Activated CD8-positive, alpha-beta T cell treated with anti-CD3 and anti-CD28 coated beads, Interleukin-2, amount 10 ng/mL, durations not matched to agents 7 days and 5 days (primary cell): ENCODE measurements at regions not wholly inside any gene's neighbourhood (a gene's known extent, or its start where the extent isn't known, plus 50 kb on each side); places are given as distances from the start of the nearest gene placed in this dataset.
"Not testable (repeated sequence)": the region's sequence is repeated elsewhere in the genome, so short reads cannot be mapped to it uniquely, and the experiment has no call there.

ENCODE experiments used
- ATAC-seq: fragments of 150-1000 bp; cut with Tn5 transposase; one replicate; pipeline ENCODE4 v1.10.0; 2021; ENCODE audit warnings: moderate library complexity
- CTCF ChIA-PET: fragments of 350-600 bp; sonication (Branson Sonifier 250); formaldehyde crosslinking; loops from one replicate; lab custom pipeline; 2021; ENCODE audit warnings: antibody characterized with exemption; lab: Charles Lee
- POLR2A ChIA-PET: fragments of 350-600 bp; sonication (Branson Sonifier 250); formaldehyde crosslinking; loops from one replicate; lab custom pipeline; 2021; ENCODE audit warnings: antibody characterized with exemption; lab: Charles Lee
- DNase-seq: peaks from one replicate; pipeline ENCODE4 v3.0.0-alpha.2; 2020
- H3K27ac Mint-ChIP-seq: one replicate; pipeline ENCODE4 v1.8.0; 2021; ENCODE audit warnings: mild to moderate bottlenecking, mixed read lengths
- H3K27me3 Mint-ChIP-seq: one replicate; pipeline ENCODE4 v1.8.0; 2021; ENCODE audit warnings: low read depth, mixed read lengths
- H3K36me3 Mint-ChIP-seq: one replicate; pipeline ENCODE4 v1.8.0; 2021; ENCODE audit warnings: low read depth, mixed read lengths
- H3K4me1 Mint-ChIP-seq: one replicate; pipeline ENCODE4 v1.8.0; 2021; ENCODE audit warnings: low read depth, mixed read lengths
- H3K4me3 Mint-ChIP-seq: one replicate; pipeline ENCODE4 v1.8.0; 2021; ENCODE audit warnings: mild to moderate bottlenecking, mixed read lengths
- H3K9me3 Mint-ChIP-seq: one replicate; pipeline ENCODE4 v1.8.0; 2022; ENCODE audit warnings: mixed read lengths; ENCODE audit not compliant: insufficient read depth

GRCh38 chr16:9663588-9663987 is 518.6 kb downstream of the GRIN2A start:
- Mint-ChIP-seq H3K9me3 (no peaks in the 10 kb centered on the region), H3K36me3 (no peaks in the 10 kb centered on the region), H3K27ac (no peak overlapping the region), H3K4me3 (no peak overlapping the region), H3K4me1 (no peaks in the 10 kb centered on the region), H3K27me3 (no peaks in the 10 kb centered on the region)
- POLR2A ChIA-PET, result no interaction called here
- no peak for ATAC-seq
- CTCF ChIA-PET, result no interaction called here
- no peak for DNase-seq

- Mint-ChIP-seq H3K9me3 (no peaks in the 10 kb centered on the region), H3K27me3 (no peaks in the 10 kb centered on the region), H3K4me1 (no peaks in the 10 kb centered on the region), H3K27ac (no peak overlapping the region), H3K36me3 (no peaks in the 10 kb centered on the region), H3K4me3 (no peak overlapping the region)
- ChIA-PET CTCF (no interaction called here), POLR2A (no interaction called here)
- no peak for DNase-seq
- ATAC-seq, result no peak
These were observed 516.4 kb downstream of the GRIN2A start for GRCh38 chr16:9665851-9666271.

- no peaks in the 10 kb centered on the region for H3K9me3 Mint-ChIP-seq
- H3K4me3 Mint-ChIP-seq, result no peak overlapping the region
- no peaks in the 10 kb centered on the region for H3K27me3 Mint-ChIP-seq
- no peak for DNase-seq
- H3K36me3 Mint-ChIP-seq, result no peaks in the 10 kb centered on the region
- ChIA-PET CTCF (no interaction called here), POLR2A (no interaction called here)
- H3K27ac Mint-ChIP-seq, result no peak overlapping the region
- H3K4me1 Mint-ChIP-seq, result no peaks in the 10 kb centered on the region
- ATAC-seq, result no peak
These were observed 515.3 kb downstream of the GRIN2A start for GRCh38 chr16:9666834-9667480.

GRCh38 chr16:9670033-9670432 is 512.2 kb downstream of the GRIN2A start:
- DNase-seq (no peak), ATAC-seq (no peak)
- POLR2A ChIA-PET, result no interaction called here
- Mint-ChIP-seq H3K36me3 (no peaks in the 10 kb centered on the region), H3K4me3 (no peak overlapping the region), H3K27ac (no peak overlapping the region), H3K4me1 (no peaks in the 10 kb centered on the region), H3K27me3 (no peaks in the 10 kb centered on the region), H3K9me3 (no peaks in the 10 kb centered on the region)
- CTCF ChIA-PET, result no interaction called here

DNA sequence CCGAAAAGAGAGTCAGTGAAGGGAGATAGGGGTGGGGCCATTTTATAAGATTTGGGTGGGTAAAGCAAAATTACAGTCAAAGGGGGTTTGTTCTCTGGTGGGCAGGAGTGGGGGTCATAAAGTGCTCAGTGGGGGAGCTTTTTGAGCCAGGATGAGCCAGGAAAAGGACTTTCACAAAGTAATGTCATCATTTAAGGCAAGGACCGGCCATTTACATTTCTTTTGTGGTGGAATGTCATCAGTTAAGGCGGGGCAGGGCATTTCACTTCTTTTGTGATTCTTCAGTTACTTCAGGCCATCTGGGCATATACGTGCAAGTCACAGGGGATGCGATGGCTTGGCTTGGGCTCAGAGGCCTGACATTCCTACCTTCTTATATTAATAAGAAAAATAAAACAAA is 511.6 kb downstream of the GRIN2A start:
- H3K36me3 Mint-ChIP-seq, H3K9me3 Mint-ChIP-seq, ATAC-seq, DNase-seq, CTCF ChIA-PET, POLR2A ChIA-PET, H3K4me3 Mint-ChIP-seq, H3K4me1 Mint-ChIP-seq, H3K27ac Mint-ChIP-seq, H3K27me3 Mint-ChIP-seq: not testable (repeated sequence)

DNA sequence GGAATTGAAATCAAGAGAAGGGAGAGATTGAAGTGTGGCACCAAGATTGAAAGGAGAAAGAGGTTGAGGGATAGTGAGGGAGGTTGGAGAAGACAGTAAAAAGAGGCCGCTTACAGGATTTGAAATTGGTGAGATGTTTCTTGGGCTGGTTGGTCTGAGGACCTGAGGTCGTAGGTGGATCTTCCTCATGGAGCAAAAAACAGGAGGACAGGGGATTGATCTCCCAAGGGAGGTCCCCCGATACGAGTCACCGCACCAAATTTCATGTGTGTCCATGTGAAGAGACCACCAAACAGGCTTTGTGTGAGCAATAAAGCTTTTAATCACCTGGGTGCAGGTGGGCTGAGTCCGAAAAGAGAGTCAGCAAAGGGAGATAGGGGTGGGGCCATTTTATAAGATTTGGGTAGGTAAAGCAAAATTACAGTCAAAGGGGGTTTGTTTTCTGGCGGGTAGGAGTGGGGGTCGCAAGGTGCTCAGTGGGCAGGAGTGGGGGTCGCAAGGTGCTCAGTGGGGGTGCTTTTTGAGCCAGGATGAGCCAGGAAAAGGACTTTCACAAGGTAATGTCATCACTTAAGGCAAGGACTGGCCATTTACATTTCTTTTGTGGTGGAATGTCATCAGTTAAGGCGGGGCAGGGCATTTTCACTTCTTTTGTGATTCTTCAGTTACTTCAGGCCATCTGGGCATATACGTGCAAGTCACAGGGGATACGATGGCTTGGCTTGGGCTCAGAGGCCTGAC is 505.5 kb downstream of the GRIN2A start:
- POLR2A ChIA-PET, CTCF ChIA-PET, H3K4me1 Mint-ChIP-seq, H3K4me3 Mint-ChIP-seq, H3K36me3 Mint-ChIP-seq, DNase-seq, H3K9me3 Mint-ChIP-seq, ATAC-seq, H3K27me3 Mint-ChIP-seq, H3K27ac Mint-ChIP-seq: not testable (repeated sequence)

DNA sequence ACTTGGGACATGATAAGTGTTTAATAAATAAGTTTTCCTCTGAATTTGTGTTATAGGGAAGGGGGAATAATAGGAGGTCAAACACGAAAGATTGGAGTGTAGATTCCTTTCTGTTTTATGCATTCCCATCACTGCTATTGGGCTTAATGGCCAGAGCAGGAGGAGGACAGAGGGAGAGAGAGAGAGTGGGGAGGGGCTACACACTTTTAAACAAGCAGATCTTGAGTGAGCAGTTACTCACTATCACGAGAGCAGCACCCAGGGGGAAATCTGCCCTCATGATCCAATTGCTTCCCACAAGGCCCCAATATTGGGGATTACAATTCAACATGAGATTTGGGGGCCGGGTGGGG is 505.0 kb downstream of the GRIN2A start:
- H3K9me3 Mint-ChIP-seq, result no peaks in the 10 kb centered on the region
- no peaks in the 10 kb centered on the region for H3K36me3 Mint-ChIP-seq
- DNase-seq, result no peak
- no peak overlapping the region for H3K4me3 Mint-ChIP-seq
- no peaks in the 10 kb centered on the region for H3K4me1 Mint-ChIP-seq
- no peak for ATAC-seq
- ChIA-PET POLR2A (no interaction called here), CTCF (no interaction called here)
- H3K27me3 Mint-ChIP-seq, result no peaks in the 10 kb centered on the region
- no peak overlapping the region for H3K27ac Mint-ChIP-seq

DNA sequence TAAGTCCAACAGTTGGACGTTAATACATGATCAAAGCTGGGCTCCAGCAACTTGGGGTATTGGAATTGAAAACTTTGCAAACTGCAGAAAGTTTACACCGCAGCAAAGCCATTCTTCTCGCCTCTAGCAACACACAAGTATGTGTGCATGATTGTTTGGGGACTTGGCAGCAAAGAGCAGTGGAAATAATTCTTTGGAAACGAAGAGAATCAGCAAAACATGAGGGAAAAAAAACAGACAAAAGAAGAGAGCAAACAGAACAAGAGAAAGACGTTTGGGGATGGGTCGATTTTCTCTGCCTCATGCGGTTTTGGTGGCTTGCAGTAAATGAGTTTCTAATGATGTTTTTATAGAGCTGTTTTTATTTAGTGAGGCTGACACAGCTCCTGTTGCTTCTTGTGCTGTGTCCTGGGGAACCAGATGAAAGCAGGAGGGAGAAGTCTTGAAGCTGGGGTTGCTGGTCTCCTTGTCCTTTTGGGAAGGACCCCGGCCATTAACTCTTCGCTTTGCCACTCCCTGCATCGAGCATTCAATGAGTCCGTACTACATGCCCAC is 502.9 kb downstream of the GRIN2A start:
- peaks cover 4% of the 10 kb centered on the region for H3K9me3 Mint-ChIP-seq
- ATAC-seq (no peak), DNase-seq (no peak)
- H3K4me1 Mint-ChIP-seq, result no peaks in the 10 kb centered on the region
- H3K4me3 Mint-ChIP-seq, result no peak overlapping the region
- no peak overlapping the region for H3K27ac Mint-ChIP-seq
- ChIA-PET POLR2A (no interaction called here), CTCF (no interaction called here)
- H3K27me3 Mint-ChIP-seq, result no peaks in the 10 kb centered on the region
- no peaks in the 10 kb centered on the region for H3K36me3 Mint-ChIP-seq

DNA sequence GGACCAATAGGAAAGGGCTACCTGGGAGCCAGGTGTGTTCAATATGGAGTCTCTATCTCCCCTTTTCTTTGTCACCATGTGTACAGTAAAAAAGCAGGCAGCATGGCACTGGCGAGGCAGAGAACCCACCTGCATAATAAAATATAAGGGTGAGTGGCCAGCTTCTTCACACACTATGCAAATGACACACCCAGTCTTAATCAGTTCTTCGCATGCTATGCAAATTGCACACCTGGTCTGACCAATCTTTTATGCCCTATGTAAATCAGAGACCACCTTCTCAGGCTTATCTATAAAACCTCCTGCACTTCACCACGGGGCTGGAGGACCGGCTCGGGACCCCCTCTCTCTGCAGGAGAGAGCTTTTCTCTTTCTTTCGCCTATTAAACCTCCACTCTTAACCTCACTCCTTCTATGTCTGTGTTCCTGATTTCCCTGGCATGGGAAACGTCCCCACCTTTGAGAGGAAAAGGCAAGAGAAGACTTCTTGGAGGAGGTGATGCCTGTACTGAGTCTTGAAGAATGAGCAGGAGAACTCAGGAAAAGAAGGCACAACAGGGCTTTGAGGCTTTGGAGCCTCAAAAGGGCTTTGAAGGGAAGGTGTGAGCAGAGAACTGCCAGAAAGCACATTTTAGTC is 502.1 kb downstream of the GRIN2A start:
- no peaks in the 10 kb centered on the region for H3K27me3 Mint-ChIP-seq
- H3K4me1 Mint-ChIP-seq, result no peaks in the 10 kb centered on the region
- DNase-seq (no peak), ATAC-seq (no peak)
- no peak overlapping the region for H3K4me3 Mint-ChIP-seq
- H3K9me3 Mint-ChIP-seq, result peaks cover 4% of the 10 kb centered on the region
- POLR2A ChIA-PET, result no interaction called here
- H3K27ac Mint-ChIP-seq, result no peak overlapping the region
- no peaks in the 10 kb centered on the region for H3K36me3 Mint-ChIP-seq
- CTCF ChIA-PET, result no interaction called here

DNA sequence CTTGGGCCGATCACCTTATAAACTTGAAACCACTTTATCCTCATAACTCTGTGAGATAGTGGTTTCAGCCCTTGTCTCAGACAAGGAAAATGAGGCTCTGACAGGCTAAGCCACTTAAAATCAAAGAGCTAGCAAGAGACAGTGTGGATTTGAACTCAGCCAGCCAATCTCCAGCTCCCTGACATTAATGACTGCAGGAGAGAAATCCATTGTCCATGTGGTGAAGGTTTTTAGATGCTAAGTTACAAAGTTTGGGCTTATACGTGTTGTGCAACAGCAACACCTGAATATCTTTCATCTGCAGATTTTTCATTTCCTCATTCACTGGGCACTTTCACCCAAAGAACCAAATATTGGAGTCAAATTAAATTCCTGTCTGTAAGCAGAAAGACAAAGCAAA is 501.3 kb downstream of the GRIN2A start:
- Mint-ChIP-seq H3K27ac (no peak overlapping the region), H3K9me3 (peaks cover 4% of the 10 kb centered on the region), H3K27me3 (no peaks in the 10 kb centered on the region), H3K36me3 (no peaks in the 10 kb centered on the region), H3K4me1 (no peaks in the 10 kb centered on the region), H3K4me3 (no peak overlapping the region)
- ChIA-PET POLR2A (no interaction called here), CTCF (no interaction called here)
- ATAC-seq (no peak), DNase-seq (no peak)

DNA sequence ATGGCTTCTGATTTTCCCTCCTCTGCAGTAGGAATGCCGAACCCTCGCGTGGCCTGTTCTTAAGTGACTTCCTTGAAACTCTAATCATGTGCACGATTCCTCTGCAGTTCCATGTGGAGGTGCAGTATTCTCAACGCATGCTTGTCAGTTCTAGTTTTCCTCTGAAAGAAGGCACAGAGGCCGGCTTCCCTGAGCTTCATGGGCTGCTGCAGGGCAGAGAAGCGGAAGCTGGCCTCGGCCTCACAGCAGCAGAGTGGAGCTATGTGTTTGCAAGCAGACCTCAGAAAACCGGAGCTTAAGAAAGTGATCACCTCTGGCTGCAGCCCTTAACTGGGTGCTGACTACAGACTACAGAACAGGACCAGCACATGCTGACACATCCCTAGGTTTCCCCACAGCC is 500.7 kb downstream of the GRIN2A start:
- CTCF ChIA-PET, result no interaction called here
- Mint-ChIP-seq H3K9me3 (peaks cover 4% of the 10 kb centered on the region), H3K4me3 (no peak overlapping the region), H3K36me3 (no peaks in the 10 kb centered on the region), H3K27ac (no peak overlapping the region), H3K4me1 (no peaks in the 10 kb centered on the region), H3K27me3 (no peaks in the 10 kb centered on the region)
- POLR2A ChIA-PET, result no interaction called here
- ATAC-seq (no peak), DNase-seq (no peak)

DNA sequence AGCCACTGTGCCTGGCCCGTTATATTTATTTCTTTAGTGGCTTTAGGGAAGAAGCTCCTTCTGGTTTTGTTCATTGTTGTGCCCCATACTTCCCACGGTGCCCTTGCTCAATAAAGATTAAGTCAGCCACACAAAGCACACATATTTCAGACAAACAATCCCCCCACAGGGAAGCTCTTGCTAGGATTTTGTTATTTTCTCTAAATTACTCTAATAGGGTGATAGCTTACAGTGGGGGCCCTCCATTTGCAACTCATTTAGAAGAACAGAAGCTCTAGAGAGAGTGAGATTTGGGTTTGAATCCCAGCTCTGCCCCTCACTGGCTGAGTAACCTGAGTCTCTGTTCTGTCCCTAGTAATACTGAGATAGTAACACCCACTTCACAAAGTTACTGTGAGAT is 499.9 kb downstream of the GRIN2A start:
- H3K27me3 Mint-ChIP-seq, result no peaks in the 10 kb centered on the region
- no peaks in the 10 kb centered on the region for H3K36me3 Mint-ChIP-seq
- DNase-seq (no peak), ATAC-seq (no peak)
- POLR2A ChIA-PET, result no interaction called here
- no peak overlapping the region for H3K4me3 Mint-ChIP-seq
- no peaks in the 10 kb centered on the region for H3K4me1 Mint-ChIP-seq
- peaks cover 4% of the 10 kb centered on the region for H3K9me3 Mint-ChIP-seq
- CTCF ChIA-PET, result no interaction called here
- no peak overlapping the region for H3K27ac Mint-ChIP-seq
